Gastrocnemius medialis (tissue), 4 donors: ENCODE measurements at regions not wholly inside any gene's neighbourhood (a gene's known extent, or its start where the extent isn't known, plus 50 kb on each side); places are given as distances from the start of the nearest gene placed in this dataset.

ENCODE experiments used
- ATAC-seq, 2 donors: fragments of 150-250 bp; one replicate each; pipeline ENCODE4 v1.9.1; 2016
- DNase-seq, 2 donors: peaks; one replicate each; pipeline ENCODE4 v3.0.0-alpha.2; 2019
- H3K27ac ChIP-seq, 4 donors: fragments of 200-600 bp; sonication (generic); 1 replicate in 1 of 4; 2 replicates in 3 of 4; pipeline ENCODE4 v1.5.1; 2016 to 2018; ENCODE audit warnings: mild to moderate bottlenecking in 2 of 4, moderate library complexity in 1 of 4
- H3K27me3 ChIP-seq, 3 donors: fragments of 200-600 bp; sonication (generic) in 2 of 3; 1 replicate in 1 of 3; 2 replicates in 2 of 3; pipeline versions ENCODE4 v1.5.1 to v1.6.0; 2016 to 2019; ENCODE audit warnings: mild to moderate bottlenecking in 1 of 3, moderate library complexity in 1 of 3
- H3K36me3 ChIP-seq, 2 donors: fragments of 200-600 bp; sonication (generic) in 1 of 2; one replicate each; pipeline ENCODE4 v1.5.1; 2017 to 2018
- H3K4me1 ChIP-seq, 2 donors: fragments of 200-600 bp; sonication (generic) in 1 of 2; one replicate each; pipeline ENCODE4 v1.5.1; 2016 to 2017; ENCODE audit warnings: mild to moderate bottlenecking in 2 of 2
- H3K4me3 ChIP-seq, 4 donors: fragments of 200-600 bp; sonication (generic) in 3 of 4; 1 replicate in 1 of 4; 2 replicates in 3 of 4; pipeline ENCODE4 v1.5.1; 2016 to 2019; ENCODE audit warnings: mild to moderate bottlenecking in 2 of 4
- H3K9me3 ChIP-seq, 3 donors: fragments of 200-600 bp; sonication (generic) in 2 of 3; 1 replicate in 1 of 3; 2 replicates in 2 of 3; pipeline ENCODE4 v1.5.1; 2016 to 2019
- CTCF ChIP-seq, 5 experiments: fragments of 450-650 bp in 3 of 5; fragments of 200-600 bp in 2 of 5; sonication (generic) in 2 of 5; IDR thresholded peaks in 4 of 5; conservative IDR thresholded peaks in 1 of 5; 1 replicate in 4 of 5; 2 replicates in 1 of 5; pipeline ENCODE4 v1.5.1; 2016 to 2019; ENCODE audit warnings: antibody characterized with exemption in 5 of 5, mild to moderate bottlenecking in 3 of 5, moderate library complexity in 3 of 5
- POLR2A ChIP-seq, 2 donors: fragments of 450-650 bp; IDR thresholded peaks; one replicate each; pipeline ENCODE4 v1.6.1; 2017; ENCODE audit warnings: antibody characterized with exemption in 2 of 2, mild to moderate bottlenecking in 2 of 2, moderate library complexity in 2 of 2
- in situ Hi-C, 4 donors: fragments of 200-750 bp; cut with MboI; loops; one replicate each; pipeline versions ENCODE4 v1.15.0 to v1.8.0; 2017; ENCODE audit warnings: low sequenced_read_pairs in 4 of 4
- intact Hi-C: fragments of 100-400 bp; cut with DNase I; formaldehyde crosslinking; loops from one replicate; pipeline ENCODE4 v1.15.1; 2023; ENCODE audit warnings: low total_unique reads

DNA sequence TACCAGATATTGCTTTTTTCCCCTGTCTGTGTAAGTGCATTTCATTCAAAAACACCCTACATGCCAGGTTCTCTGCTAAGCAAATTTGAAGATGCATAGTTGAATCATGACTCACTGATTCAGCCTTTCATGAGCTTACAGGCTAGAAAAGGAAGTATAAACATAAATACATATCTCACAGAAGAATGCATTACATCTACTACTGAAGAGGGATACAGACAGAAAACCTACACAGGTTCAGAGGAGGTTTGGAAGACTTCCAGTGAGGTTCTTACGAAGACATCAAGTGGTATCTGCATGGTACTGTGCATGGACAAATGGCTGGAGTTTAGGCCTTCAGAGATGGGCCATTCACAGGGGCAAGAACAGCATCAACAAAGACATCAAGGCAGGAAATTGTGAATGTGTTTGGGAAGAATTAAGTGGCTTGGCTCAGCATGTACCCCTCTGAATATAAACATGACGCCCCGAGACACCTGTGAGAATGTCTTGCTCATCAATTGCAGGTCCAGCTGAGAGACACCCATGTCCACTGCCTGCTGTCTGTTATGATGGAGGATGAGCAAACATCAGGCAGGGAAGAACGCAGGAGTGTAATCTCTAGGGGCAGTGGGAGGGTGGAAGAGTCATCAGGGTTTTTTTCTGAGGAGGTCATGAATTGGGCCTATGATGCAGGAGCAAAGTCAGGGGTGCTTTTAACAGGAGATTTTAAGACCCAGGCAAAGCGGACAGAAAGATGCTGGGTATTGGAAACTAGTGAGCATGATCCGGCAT, 105.1 kb upstream of the GALNT15 start:
- H3K4me1 ChIP-seq, result peaks cover 9 to 10% of the 10 kb centered on the region in 2 donors
- no peaks in the 10 kb centered on the region for H3K9me3 ChIP-seq
- no peak overlapping the region for H3K27ac ChIP-seq
- in situ Hi-C loops (no loop called here), intact Hi-C loops (no loop called here)
- no peaks in the 10 kb centered on the region for H3K27me3 ChIP-seq
- DNase-seq, result no peak
- ATAC-seq, result no peak
- TF ChIP-seq CTCF (IDR thresholded peaks at IDR 0.05 in 4 of 5, conservative IDR thresholded peaks at IDR 0.05 in 1 of 5), result no peak
- no peak for TF ChIP-seq POLR2A (IDR thresholded peaks at IDR 0.05)
- H3K4me3 ChIP-seq, result no peak overlapping the region
- H3K36me3 ChIP-seq, result no peaks in the 10 kb centered on the region

GRCh38 chr3:16070707-16071106, 103.8 kb upstream of the GALNT15 start:
- Histone ChIP-seq H3K36me3 (no peaks in the 10 kb centered on the region), H3K4me1 (no peaks in the 10 kb centered on the region), H3K4me3 (no peak overlapping the region), H3K27me3 (no peaks in the 10 kb centered on the region), H3K27ac (no peak overlapping the region), H3K9me3 (no peaks in the 10 kb centered on the region)
- intact Hi-C loops (no loop called here), in situ Hi-C loops (no loop called here)
- ATAC-seq (no peak), DNase-seq (no peak)
- TF ChIP-seq CTCF (IDR thresholded peaks at IDR 0.05 in 4 of 5, conservative IDR thresholded peaks at IDR 0.05 in 1 of 5) (no peak), POLR2A (IDR thresholded peaks at IDR 0.05) (no peak)

- TF ChIP-seq POLR2A (IDR thresholded peaks at IDR 0.05) (no peak), CTCF (IDR thresholded peaks at IDR 0.05 in 4 of 5, conservative IDR thresholded peaks at IDR 0.05 in 1 of 5) (no peak)
- no peak overlapping the region for H3K27ac ChIP-seq
- no peaks in the 10 kb centered on the region for H3K9me3 ChIP-seq
- H3K4me3 ChIP-seq, result no peak overlapping the region
- intact Hi-C loops (no loop called here), in situ Hi-C loops (no loop called here)
- no peaks in the 10 kb centered on the region for H3K27me3 ChIP-seq
- no peaks in the 10 kb centered on the region for H3K4me1 ChIP-seq
- H3K36me3 ChIP-seq, result no peaks in the 10 kb centered on the region
- ATAC-seq (no peak), DNase-seq (no peak)
These were observed 103.3 kb upstream of the GALNT15 start for GRCh38 chr3:16071206-16071605.

DNA sequence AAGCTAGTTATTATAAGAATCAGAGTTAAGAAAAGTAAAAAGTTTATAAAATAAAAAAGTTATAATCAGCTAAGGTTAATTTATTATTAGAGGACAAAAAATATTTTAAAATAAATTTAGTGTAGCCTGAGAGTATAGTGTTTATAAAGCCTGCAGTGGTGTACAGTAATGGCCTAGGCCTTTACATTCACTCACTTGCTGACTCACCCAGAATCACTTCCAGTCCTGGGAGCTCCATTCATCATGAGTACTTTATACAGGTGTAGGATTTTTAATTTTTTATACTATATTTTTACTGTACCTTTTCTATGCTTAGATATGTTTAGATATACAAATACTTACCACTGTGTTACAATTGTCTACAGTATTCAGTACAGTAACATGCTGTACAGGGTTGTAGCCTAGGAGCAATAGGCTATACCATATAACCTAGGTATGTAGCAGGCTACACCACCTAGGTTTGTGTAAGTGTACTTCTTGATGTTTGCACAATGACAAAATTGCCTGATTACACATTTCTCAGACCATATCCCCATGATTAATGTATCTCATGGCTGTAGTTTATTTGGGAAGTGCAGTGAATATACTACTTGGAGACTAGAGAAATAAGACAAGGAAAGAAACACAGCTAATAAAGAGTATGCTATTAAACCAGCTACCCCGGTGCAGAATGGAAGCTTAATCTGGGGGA, 101.9 kb upstream of the GALNT15 start:
- intact Hi-C loops (no loop called here), in situ Hi-C loops (no loop called here)
- no peak for TF ChIP-seq POLR2A (IDR thresholded peaks at IDR 0.05)
- no peak for TF ChIP-seq CTCF (IDR thresholded peaks at IDR 0.05 in 4 of 5, conservative IDR thresholded peaks at IDR 0.05 in 1 of 5)
- Histone ChIP-seq H3K4me3 (no peak overlapping the region), H3K4me1 (no peaks in the 10 kb centered on the region), H3K9me3 (no peaks in the 10 kb centered on the region), H3K36me3 (no peaks in the 10 kb centered on the region), H3K27me3 (no peaks in the 10 kb centered on the region), H3K27ac (no peak overlapping the region)
- ATAC-seq, result no peak
- no peak for DNase-seq
